ENCODE measurements at regions not wholly inside any gene's neighbourhood (a gene's known extent, or its start where the extent isn't known, plus 50 kb on each side); places are given as distances from the start of the nearest gene placed in this dataset.

DNA sequence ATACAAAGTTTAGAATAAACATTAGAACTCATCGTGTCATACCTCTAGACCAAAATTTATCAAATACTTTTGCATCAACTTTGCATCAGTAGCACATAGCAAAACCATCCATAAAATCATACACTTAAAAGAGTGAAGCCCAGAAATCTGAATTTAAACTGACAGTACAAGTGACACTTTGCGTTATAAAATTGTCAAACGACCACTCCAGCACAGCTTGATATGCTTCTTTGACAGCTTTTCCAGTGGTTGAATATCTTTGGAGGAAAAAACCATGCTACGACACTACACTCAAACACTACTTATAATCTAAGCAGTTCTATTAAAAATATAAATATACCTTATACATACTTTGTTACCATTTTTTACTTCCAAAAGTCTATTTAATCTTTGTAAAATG, 1644.4 kb downstream of the STIM2 start:
- TF ChIP-seq, protein P1, sequence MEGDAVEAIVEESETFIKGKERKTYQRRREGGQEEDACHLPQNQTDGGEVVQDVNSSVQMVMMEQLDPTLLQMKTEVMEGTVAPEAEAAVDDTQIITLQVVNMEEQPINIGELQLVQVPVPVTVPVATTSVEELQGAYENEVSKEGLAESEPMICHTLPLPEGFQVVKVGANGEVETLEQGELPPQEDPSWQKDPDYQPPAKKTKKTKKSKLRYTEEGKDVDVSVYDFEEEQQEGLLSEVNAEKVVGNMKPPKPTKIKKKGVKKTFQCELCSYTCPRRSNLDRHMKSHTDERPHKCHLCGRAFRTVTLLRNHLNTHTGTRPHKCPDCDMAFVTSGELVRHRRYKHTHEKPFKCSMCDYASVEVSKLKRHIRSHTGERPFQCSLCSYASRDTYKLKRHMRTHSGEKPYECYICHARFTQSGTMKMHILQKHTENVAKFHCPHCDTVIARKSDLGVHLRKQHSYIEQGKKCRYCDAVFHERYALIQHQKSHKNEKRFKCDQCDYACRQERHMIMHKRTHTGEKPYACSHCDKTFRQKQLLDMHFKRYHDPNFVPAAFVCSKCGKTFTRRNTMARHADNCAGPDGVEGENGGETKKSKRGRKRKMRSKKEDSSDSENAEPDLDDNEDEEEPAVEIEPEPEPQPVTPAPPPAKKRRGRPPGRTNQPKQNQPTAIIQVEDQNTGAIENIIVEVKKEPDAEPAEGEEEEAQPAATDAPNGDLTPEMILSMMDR (conservative IDR thresholded peaks at IDR 0.05): no peak
- TF ChIP-seq EZH2 (IDR thresholded peaks at IDR 0.05; ENCODE audit: low read depth): no peak
